Activated CD4-positive, alpha-beta T cell treated with anti-CD3 and anti-CD28 coated beads, Interleukin-10, Interleukin-2, amounts not matched to agents 100 ng/mL and 50 ng/mL, durations not matched to agents 16 hours and 8 hours (primary cell): ENCODE measurements at regions not wholly inside any gene's neighbourhood (a gene's known extent, or its start where the extent isn't known, plus 50 kb on each side); places are given as distances from the start of the nearest gene placed in this dataset.
"Not testable (repeated sequence)": the region's sequence is repeated elsewhere in the genome, so short reads cannot be mapped to it uniquely, and the experiment has no call there.

ENCODE experiments used
- DNase-seq: peaks from one replicate; pipeline ENCODE4 v3.0.0-alpha.2; 2020

DNA sequence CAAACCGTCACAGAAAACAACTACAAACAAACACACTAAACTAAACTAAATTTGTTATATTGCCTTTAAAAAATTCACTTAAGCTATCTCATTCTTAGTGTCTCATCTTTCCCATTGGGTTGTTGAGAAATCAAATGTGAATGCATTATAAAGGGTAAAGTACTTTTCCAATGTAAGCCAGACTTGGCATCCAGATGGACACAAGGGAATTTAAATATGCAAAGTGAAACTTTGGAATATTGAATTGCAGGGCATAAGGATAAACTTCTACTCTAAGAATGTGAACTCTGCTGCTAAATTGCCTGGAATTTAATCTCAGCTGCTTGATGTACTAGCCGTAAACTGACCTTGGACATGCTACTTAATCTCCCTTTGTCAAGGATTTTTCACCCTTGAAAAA lies 1554.6 kb downstream of the CDH8 start:
- no peak for DNase-seq

DNA sequence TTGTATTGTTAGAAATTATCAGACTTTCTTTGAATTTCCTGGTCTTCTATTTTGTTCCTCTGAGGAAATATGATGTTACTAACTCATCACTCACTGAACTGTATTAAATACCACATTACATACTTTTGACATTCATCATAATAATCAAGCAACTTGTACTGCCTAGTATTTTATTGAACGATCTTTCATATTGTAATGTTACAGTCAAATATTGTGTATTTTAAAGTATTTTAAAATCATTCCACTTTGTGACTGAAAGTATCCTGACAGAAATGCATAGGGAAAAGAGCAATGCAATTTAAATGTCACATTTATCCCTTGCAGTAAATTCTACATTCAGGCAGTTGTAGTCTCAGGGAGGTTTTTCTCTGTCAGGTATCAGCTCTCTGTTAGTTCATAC lies 1557.4 kb downstream of the CDH8 start:
- no peak for DNase-seq

GRCh38 chr16:60463986-60464385 lies 1572.3 kb downstream of the CDH8 start:
- DNase-seq = no peak

GRCh38 chr16:60459463-60459862 lies 1576.8 kb downstream of the CDH8 start:
- DNase-seq = no peak

GRCh38 chr16:60458255-60458654 lies 1578.0 kb downstream of the CDH8 start:
- DNase-seq = no peak

GRCh38 chr16:60452646-60453045 lies 1583.6 kb downstream of the CDH8 start:
- no peak for DNase-seq

DNA sequence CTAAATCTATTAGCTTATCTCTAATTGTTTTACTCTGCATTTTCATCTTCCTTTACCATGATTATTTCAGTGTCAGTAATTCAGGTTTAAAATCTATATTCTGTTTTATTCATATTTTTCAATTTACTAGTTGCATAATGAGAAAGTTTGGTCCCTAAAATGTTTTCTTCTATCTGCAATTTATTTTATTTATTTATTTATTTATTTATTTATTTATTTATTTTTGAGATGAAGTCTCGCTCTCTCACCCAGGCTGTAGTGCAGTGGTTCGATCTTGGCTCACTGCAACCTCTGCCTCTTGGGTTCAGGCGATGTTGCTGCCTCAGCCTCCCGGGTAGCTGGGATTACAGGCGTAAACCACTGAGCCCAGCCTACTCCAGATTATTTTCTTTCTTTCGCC lies 1597.3 kb downstream of the CDH8 start:
- no peak for DNase-seq

DNA sequence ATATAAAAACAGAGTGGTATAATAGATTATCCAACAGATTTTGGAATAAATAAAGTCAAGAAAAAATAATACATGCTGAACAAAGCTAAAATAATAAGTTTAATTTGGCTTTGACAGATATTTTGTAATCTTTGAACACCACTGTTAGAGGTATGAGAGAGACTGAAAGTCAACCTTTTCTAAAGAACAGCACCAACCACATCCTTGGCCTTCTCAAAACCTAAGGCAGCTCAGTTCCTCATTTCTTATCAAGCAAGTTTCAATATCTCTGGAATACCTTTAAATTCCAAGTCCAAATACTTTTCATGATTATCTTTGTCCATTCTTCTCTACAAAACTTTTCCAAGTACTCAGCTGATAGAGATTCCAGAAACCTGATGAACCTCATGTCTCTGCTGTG lies 1603.8 kb downstream of the CDH8 start:
- DNase-seq = no peak

- no peak for DNase-seq
Measured at GRCh38 chr16:60419859-60420258, 1616.4 kb downstream of the CDH8 start.

GRCh38 chr16:60414613-60415012 lies 1621.6 kb downstream of the CDH8 start:
- DNase-seq = no peak

DNA sequence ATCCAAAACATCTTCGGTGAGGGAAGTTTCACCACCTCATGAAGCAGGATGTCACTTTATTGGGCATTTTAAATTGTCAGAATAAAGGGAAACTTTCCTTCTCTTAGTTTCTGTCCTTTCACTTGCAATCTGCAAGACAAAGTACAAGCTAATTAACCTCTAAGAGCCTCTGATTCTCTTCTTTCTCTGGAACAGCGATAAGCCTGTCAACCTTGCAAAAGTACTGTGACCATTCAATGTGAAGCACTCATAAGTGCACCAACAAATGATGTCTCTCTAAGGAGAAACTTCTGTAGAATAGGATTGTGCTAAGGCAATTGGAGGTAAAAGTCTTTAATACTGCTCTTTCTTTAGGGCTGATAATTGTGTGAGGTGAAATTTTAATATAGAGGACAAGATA lies 1622.3 kb downstream of the CDH8 start:
- DNase-seq = no peak

DNA sequence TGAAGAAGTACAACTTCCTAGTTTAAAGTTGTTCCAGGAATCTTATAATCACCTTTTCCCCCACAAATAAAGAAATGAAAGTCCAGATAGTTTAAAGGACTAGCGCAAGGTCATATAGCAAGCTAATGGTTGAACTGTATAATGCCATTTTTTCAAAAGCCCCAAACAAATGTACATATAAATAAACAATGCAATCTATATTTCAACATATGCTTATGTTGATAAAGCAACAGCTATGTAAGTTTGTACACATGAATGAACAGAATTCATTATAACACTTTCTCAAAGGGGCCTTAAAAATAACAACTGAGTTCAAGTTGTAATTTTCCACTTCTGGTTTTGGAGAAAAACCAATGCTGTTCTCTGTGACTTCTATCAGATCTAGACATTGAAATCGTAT lies 1628.6 kb downstream of the CDH8 start:
- DNase-seq = no peak

GRCh38 chr16:60407034-60407433 lies 1629.2 kb downstream of the CDH8 start:
- DNase-seq = no peak

- DNase-seq = no peak
Measured at GRCh38 chr16:60405286-60405685, 1631.0 kb downstream of the CDH8 start.

- no peak for DNase-seq
Measured at GRCh38 chr16:60404401-60404800, 1631.8 kb downstream of the CDH8 start.

- not testable (repeated sequence) for DNase-seq
Measured at GRCh38 chr16:60402941-60403340, 1633.3 kb downstream of the CDH8 start.

- DNase-seq = no peak
Measured at GRCh38 chr16:60392380-60392779, 1643.9 kb downstream of the CDH8 start.

DNA sequence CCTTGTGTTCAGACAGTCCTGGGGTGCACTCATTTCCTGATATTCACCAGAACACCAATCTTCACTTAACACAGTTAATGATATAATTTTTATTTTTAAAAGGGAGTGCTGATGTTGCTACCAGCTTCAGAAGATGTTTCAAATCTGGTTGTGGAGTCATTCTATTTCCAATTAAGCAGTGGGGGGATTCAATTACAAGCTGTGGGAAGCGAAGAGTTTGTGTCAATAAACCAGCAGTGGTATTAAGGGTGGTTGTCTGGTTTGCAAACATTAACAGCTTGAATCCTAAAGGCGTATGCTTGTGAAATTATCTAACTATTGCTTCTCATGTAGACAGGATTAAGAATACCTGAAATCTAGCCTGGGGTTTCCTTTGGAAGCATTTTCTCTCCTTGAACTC lies 1637.5 kb upstream of the GOT2 start:
- DNase-seq = no peak

GRCh38 chr16:60367739-60368138 lies 1633.6 kb upstream of the GOT2 start:
- DNase-seq = no peak

DNA sequence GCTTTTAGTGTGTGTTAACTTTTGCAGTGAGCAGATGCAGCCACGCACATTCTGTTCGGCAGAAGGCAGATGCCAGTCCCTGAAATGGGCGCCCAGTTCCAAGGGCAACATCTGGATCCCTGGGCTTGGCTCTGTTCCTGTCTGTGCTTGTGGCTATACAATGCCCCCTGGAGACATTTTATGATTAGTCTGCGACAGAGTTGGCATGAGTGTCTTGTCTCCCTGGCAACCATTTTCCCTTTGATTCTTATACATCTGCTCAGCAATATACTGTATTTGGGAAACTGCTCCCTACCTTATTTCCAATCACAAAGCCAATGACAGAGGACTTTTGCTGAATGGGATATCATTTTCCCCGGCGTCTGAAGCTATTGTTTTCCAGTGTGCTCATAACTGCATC lies 1629.5 kb upstream of the GOT2 start:
- no peak for DNase-seq

GRCh38 chr16:60359866-60360265 lies 1625.8 kb upstream of the GOT2 start:
- DNase-seq = not testable (repeated sequence)

DNA sequence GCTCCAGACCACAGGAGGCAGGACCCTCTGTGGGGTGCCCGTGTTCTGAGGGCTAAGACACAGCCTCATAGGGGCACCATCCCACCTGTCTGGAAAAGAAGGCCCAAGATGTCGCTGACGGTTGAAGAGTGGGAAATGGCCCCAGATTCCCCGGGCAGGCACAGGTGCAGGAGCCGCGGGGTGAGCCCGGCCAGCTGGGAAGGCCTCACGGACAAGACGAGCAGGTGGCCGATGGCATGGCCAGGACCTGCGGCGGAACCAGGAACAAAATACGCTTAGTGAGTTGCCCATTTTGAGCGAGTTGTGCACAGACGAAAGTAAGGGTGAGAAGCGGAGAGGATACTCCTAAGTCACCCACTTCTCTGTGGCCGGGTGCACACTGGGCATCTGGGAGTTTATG lies 1625.3 kb upstream of the GOT2 start:
- DNase-seq = not testable (repeated sequence)

GRCh38 chr16:60357876-60358522 lies 1623.9 kb upstream of the GOT2 start:
- DNase-seq = not testable (repeated sequence)

DNA sequence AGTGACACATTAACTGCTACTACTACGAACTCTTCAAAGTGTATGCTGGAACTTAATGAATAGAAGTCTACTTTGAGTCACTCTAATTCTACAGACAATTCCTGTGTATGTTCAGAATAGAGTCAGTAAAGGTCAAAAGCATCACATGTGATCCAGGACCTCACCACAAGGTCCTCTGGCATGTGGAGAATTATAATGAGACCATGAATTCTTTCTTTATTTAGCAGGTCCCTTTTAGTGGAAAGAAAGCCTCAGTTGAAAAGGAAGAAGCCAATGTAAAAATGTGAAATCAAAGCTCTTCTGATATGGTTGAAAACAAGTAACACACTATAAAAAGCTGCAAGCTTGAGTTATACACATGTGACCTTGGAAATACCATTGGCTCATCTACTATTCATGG lies 1612.1 kb upstream of the GOT2 start:
- DNase-seq = no peak

- DNase-seq = no peak
Measured at GRCh38 chr16:60337671-60338070, 1603.6 kb upstream of the GOT2 start.

GRCh38 chr16:60331168-60331567 lies 1597.1 kb upstream of the GOT2 start:
- no peak for DNase-seq
